ENCODE measurements at regions not wholly inside any gene's neighbourhood (a gene's known extent, or its start where the extent isn't known, plus 50 kb on each side); places are given as distances from the start of the nearest gene placed in this dataset.

DNA sequence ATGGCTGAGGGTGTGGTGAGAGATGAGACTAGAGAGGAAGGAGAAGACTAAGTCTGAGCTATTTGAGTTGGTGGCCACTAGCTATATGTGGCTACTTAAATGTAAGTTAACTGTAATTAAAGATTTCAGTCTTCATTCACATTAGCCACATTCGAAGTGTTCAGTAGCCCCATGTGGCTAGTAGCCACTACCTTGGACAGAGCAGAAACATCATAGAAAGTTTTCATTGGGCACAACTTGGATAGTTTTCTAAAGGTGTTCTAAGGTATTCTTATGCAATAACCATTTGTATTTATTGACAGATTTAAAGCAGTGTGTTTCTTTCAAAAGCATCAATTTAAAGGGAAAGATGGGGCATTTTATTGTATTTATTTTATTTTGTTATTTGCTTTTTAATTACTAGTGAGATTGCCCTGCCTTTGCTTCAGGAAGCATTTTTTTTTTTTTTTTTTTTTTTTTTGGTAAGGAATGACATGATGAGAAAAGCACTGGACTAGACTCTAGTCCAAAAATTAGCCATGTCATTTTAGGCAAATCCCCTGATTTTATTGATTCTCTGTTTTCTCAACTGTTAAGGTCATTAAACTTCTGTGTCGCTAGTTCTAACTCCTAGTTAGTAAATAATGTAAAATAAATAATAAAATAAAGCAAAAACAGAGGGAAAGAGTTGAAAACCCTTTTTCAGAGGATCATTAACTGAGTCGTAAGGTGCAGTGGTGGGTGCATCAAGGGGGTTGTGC, 153.0 kb upstream of the ROBO2 start:
- Histone ChIP-seq H3K27ac (ENCODE audit: low read length) (no peak overlapping the region), H3K27me3 (ENCODE audit: insufficient read depth, low read length) (no peaks in the 10 kb centered on the region), H3K9ac (ENCODE audit: low read depth, low read length) (no peak overlapping the region), H3K4me3 (ENCODE audit: low read length) (no peak overlapping the region), H3K9me3 (ENCODE audit: insufficient read depth, low read depth, low read length) (no peaks in the 10 kb centered on the region), H3K4me1 (ENCODE audit: insufficient read depth, low read length) (no peaks in the 10 kb centered on the region), H3K36me3 (ENCODE audit: insufficient read depth, low read depth, low read length) (no peaks in the 10 kb centered on the region)

DNA sequence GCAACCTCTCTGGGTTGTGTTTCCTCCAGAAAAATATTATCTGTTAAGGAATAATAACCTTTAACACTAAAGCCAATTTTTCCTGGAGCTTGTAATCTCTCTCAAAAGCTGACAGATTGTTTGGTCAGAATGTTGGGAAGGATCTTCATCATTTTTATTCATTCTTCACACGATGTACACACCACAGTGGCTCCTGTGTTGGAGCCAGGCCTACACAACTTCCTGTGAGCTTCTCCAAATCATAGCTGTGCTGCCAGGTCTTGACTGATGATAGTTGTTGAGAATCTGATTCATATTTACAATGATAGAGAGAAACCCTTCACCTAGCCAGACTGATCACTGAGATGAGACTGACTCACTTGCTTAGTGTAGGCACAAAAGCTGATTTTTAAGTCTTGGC, 151.0 kb upstream of the ROBO2 start:
- no peaks in the 10 kb centered on the region for H3K27me3 ChIP-seq (ENCODE audit: insufficient read depth, low read length)
- no peaks in the 10 kb centered on the region for H3K36me3 ChIP-seq (ENCODE audit: insufficient read depth, low read depth, low read length)
- no peak overlapping the region for H3K9ac ChIP-seq (ENCODE audit: low read depth, low read length)
- H3K9me3 ChIP-seq (ENCODE audit: insufficient read depth, low read depth, low read length) = no peaks in the 10 kb centered on the region
- H3K4me1 ChIP-seq (ENCODE audit: insufficient read depth, low read length) = no peaks in the 10 kb centered on the region
- H3K4me3 ChIP-seq (ENCODE audit: low read length) = no peak overlapping the region
- no peak overlapping the region for H3K27ac ChIP-seq (ENCODE audit: low read length)

DNA sequence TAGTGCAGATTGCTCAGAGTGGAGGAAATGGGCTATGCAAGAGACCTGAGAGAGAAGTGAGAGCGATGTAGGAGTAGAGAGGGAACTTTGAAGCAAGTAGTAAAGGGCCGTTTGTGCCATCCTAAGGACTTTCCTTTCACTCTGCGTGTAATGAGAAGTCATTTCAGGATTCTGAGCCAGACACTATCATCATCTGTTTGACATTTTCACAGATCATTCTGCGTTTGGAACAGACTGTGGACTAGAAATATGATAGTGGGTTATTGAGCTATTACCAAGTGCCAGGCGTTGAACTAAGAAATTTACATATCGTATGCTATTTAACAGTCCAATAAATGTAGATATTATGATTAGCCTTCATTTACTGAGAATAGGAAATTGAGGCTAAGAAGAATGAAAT, 150.0 kb upstream of the ROBO2 start:
- no peaks in the 10 kb centered on the region for H3K36me3 ChIP-seq (ENCODE audit: insufficient read depth, low read depth, low read length)
- H3K9me3 ChIP-seq (ENCODE audit: insufficient read depth, low read depth, low read length) = no peaks in the 10 kb centered on the region
- no peaks in the 10 kb centered on the region for H3K27me3 ChIP-seq (ENCODE audit: insufficient read depth, low read length)
- H3K4me3 ChIP-seq (ENCODE audit: low read length) = no peak overlapping the region
- H3K9ac ChIP-seq (ENCODE audit: low read depth, low read length) = no peak overlapping the region
- no peaks in the 10 kb centered on the region for H3K4me1 ChIP-seq (ENCODE audit: insufficient read depth, low read length)
- H3K27ac ChIP-seq (ENCODE audit: low read length) = no peak overlapping the region

DNA sequence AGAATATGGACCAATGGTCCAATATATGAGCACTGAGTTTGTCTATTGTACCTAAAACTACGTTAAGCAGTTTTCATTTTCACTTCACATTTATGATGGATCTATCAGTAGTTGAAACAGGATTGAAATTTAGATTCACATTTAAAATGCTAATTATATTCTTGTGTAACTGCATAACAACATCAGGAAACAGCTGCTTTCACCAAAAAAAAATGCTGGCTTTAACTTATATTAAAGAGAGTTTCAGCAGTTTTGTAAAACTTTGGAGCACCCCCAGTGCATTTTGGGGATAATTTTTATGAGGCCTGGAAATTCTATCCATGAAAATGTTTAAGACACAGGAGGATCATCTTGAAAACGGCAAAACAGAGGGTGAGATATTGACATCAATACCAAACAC, 142.8 kb upstream of the ROBO2 start:
- Histone ChIP-seq H3K4me3 (ENCODE audit: low read length) (no peak overlapping the region), H3K9me3 (ENCODE audit: insufficient read depth, low read depth, low read length) (no peaks in the 10 kb centered on the region), H3K4me1 (ENCODE audit: insufficient read depth, low read length) (no peaks in the 10 kb centered on the region), H3K27me3 (ENCODE audit: insufficient read depth, low read length) (no peaks in the 10 kb centered on the region), H3K36me3 (ENCODE audit: insufficient read depth, low read depth, low read length) (no peaks in the 10 kb centered on the region), H3K9ac (ENCODE audit: low read depth, low read length) (no peak overlapping the region), H3K27ac (ENCODE audit: low read length) (no peak overlapping the region)

DNA sequence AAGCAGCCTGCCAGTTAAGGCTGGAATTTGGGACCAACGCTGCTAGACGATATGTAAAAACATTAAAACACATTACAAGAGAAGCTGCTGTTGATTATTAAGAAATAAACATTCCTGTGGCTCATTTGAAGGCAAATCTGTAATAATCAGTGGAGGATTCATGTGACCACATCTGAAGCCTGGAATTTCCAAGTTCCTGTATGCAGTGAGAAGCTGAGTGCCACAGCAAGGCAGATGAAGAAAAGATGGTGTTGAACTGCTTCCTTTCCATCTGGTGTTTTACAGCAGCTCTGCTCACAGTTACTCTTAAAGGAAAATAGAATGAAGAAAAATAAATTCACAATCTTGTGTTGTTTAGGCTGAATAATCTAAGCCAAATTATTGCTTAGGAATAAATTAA, 139.3 kb upstream of the ROBO2 start:
- Histone ChIP-seq H3K9ac (ENCODE audit: low read depth, low read length) (no peak overlapping the region), H3K9me3 (ENCODE audit: insufficient read depth, low read depth, low read length) (no peaks in the 10 kb centered on the region), H3K4me3 (ENCODE audit: low read length) (no peak overlapping the region), H3K27me3 (ENCODE audit: insufficient read depth, low read length) (no peaks in the 10 kb centered on the region), H3K27ac (ENCODE audit: low read length) (no peak overlapping the region), H3K36me3 (ENCODE audit: insufficient read depth, low read depth, low read length) (no peaks in the 10 kb centered on the region), H3K4me1 (ENCODE audit: insufficient read depth, low read length) (no peaks in the 10 kb centered on the region)

DNA sequence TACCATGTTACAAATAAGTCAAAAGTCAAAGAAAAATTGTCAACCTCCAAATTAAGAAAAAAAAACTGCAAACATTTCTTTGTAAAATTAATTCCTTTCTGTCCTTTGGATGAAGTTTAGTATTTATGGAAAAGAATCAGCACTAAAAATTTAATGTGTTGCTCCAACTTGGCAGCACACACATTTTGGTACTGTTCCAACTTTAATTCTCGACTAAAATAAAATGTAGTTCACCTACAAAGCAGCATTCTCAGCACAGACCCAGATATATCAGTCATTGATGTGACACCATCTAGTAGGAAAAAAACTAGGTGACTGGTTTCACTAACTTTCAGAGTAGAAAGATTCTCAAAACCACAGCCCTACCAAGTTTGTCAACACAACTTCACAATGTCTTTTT, 131.7 kb upstream of the ROBO2 start:
- Histone ChIP-seq H3K27me3 (ENCODE audit: insufficient read depth, low read length) (no peaks in the 10 kb centered on the region), H3K27ac (ENCODE audit: low read length) (no peak overlapping the region), H3K4me3 (ENCODE audit: low read length) (no peak overlapping the region)

DNA sequence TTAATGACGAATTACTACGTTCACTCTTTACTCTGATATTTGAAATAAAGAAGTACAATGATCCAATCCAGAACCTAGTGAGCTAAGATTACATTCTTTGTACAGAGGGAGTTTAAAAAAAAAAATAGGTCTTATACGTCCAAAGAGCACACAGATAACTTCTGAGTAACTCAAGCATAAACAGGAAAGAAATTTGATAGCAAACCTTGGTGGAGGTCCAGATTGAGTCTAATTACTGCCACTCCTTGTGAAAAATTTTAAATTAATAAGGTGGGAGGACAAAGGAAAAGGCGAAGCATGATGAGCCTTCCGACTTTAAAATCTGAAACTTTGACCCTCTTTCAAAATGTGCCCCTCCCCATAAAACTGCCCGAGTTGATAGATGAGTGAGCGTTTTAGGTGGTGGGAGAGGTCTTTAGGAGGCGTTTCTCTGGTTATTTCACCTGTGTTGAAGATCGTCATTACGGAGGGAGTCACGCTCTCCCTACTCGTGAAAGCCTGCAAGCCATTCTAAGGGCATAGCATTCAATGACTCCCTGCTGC, 127.0 kb upstream of the ROBO2 start:
- no peaks in the 10 kb centered on the region for H3K36me3 ChIP-seq (ENCODE audit: insufficient read depth, low read depth, low read length)
- no peak overlapping the region for H3K4me3 ChIP-seq (ENCODE audit: low read length)
- no peaks in the 10 kb centered on the region for H3K27me3 ChIP-seq (ENCODE audit: insufficient read depth, low read length)
- H3K9ac ChIP-seq (ENCODE audit: low read depth, low read length) = no peak overlapping the region
- H3K27ac ChIP-seq (ENCODE audit: low read length) = no peak overlapping the region
- peaks cover 3% of the 10 kb centered on the region; the same call in 1 of the 2 replicates for H3K4me1 ChIP-seq (ENCODE audit: insufficient read depth, low read length)
- H3K9me3 ChIP-seq (ENCODE audit: insufficient read depth, low read depth, low read length) = no peaks in the 10 kb centered on the region

More for the DNA sequence above, 131.7 kb upstream of the ROBO2 start:
- no peaks in the 10 kb centered on the region for H3K4me1 ChIP-seq (ENCODE audit: insufficient read depth, low read length)
- no peaks in the 10 kb centered on the region for H3K9me3 ChIP-seq (ENCODE audit: insufficient read depth, low read depth, low read length)
- no peaks in the 10 kb centered on the region for H3K36me3 ChIP-seq (ENCODE audit: insufficient read depth, low read depth, low read length)
- H3K9ac ChIP-seq (ENCODE audit: low read depth, low read length) = no peak overlapping the region

DNA sequence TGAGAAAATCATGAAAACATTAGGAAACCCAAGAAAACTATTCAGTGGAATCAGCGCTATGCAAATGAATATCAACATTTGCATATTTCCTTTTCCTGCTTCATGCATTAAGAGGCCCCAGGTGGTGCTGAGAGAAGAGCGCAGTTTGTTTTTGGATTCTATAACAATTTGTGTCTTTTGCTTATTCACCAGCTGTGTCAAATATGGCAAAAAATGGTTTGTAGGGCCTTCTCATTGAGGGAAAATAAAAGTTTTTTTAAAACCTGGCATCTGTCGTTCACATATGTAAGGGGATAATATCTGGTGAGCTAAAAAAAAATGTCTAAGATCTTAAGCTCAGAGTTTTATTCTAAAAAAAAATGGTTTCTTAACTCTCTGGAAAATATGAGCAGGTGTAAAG, 122.5 kb upstream of the ROBO2 start:
- Histone ChIP-seq H3K36me3 (ENCODE audit: insufficient read depth, low read depth, low read length) (no peaks in the 10 kb centered on the region), H3K27ac (ENCODE audit: low read length) (no peak overlapping the region), H3K27me3 (ENCODE audit: insufficient read depth, low read length) (no peaks in the 10 kb centered on the region)

DNA sequence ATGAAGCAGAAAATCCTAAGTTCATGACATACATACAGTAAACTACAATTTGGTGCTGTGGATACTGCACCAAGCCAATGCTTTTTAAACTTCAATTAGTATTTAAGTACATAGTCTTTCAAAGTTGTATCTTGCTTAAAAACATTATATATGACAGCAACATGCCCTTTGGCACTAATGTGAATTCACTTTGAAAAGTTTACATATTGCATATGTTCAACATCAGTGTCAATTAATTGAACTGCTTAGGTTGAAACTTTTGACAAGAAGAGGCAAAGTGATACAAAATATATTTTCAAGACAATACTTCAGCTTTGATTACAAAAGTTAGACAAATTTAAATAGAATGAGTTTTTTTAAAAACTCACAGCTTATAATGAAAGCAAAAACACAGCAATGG, 119.4 kb upstream of the ROBO2 start:
- no peak overlapping the region for H3K9ac ChIP-seq (ENCODE audit: low read depth, low read length)
- no peaks in the 10 kb centered on the region for H3K36me3 ChIP-seq (ENCODE audit: insufficient read depth, low read depth, low read length)
- H3K9me3 ChIP-seq (ENCODE audit: insufficient read depth, low read depth, low read length) = no peaks in the 10 kb centered on the region

More for the DNA sequence above, 122.5 kb upstream of the ROBO2 start:
- H3K9ac ChIP-seq (ENCODE audit: low read depth, low read length) = no peak overlapping the region
- H3K4me3 ChIP-seq (ENCODE audit: low read length) = no peak overlapping the region
- H3K4me1 ChIP-seq (ENCODE audit: insufficient read depth, low read length) = peaks cover 3% of the 10 kb centered on the region; the same call in 1 of the 2 replicates
- H3K9me3 ChIP-seq (ENCODE audit: insufficient read depth, low read depth, low read length) = no peaks in the 10 kb centered on the region

DNA sequence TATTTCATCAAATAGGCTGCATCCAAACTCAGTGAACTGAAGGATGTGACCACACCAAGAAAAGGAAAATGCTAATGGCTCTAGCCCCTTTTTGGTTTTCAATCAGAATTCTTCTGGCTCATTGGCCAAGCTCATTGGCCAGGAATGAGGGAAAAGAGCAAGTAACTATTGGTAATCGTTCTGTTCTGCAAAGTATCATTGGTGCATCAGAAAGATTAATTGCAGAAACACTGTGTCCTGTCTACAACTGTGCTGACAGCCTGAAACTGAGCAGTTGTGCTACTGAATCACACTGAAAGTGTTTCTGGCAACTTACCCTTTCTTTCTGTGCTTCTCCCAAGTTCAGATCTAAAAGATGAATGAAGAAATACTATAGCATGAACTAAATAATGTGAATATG, 116.4 kb upstream of the ROBO2 start:
- H3K4me3 ChIP-seq (ENCODE audit: low read length) = no peak overlapping the region
- no peaks in the 10 kb centered on the region for H3K4me1 ChIP-seq (ENCODE audit: insufficient read depth, low read length)
- H3K27me3 ChIP-seq (ENCODE audit: insufficient read depth, low read length) = no peaks in the 10 kb centered on the region
- no peak overlapping the region for H3K27ac ChIP-seq (ENCODE audit: low read length)
- H3K9ac ChIP-seq (ENCODE audit: low read depth, low read length) = no peak overlapping the region
- H3K36me3 ChIP-seq (ENCODE audit: insufficient read depth, low read depth, low read length) = no peaks in the 10 kb centered on the region
- H3K9me3 ChIP-seq (ENCODE audit: insufficient read depth, low read depth, low read length) = no peaks in the 10 kb centered on the region

More for the DNA sequence above, 119.4 kb upstream of the ROBO2 start:
- no peaks in the 10 kb centered on the region for H3K27me3 ChIP-seq (ENCODE audit: insufficient read depth, low read length)
- no peak overlapping the region for H3K27ac ChIP-seq (ENCODE audit: low read length)
- no peak overlapping the region for H3K4me3 ChIP-seq (ENCODE audit: low read length)
- H3K4me1 ChIP-seq (ENCODE audit: insufficient read depth, low read length) = peaks cover 3% of the 10 kb centered on the region; the same call in 1 of the 2 replicates

DNA sequence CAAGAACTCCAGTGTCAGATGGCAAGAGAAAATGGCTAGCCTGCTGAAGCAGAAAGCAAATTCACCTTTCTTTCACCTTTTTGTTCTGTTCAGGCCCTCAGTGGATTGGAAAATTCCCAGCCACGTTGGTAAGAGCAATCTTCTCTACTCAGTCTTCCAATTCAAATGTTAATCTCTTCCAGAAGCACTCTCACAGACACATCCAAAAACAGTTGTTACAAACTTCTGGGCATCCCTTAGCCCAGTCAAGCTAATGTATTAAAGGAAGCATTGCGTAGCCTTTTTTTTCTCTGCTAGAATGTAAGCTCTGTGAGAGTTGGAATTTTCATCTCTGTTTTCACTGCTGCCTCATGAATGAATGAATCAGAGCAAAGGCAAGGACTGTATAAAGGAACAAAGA, 109.2 kb upstream of the ROBO2 start:
- H3K36me3 ChIP-seq (ENCODE audit: insufficient read depth, low read depth, low read length) = no peaks in the 10 kb centered on the region
- no peak overlapping the region for H3K9ac ChIP-seq (ENCODE audit: low read depth, low read length)
- no peak overlapping the region for H3K27ac ChIP-seq (ENCODE audit: low read length)
- no peaks in the 10 kb centered on the region for H3K27me3 ChIP-seq (ENCODE audit: insufficient read depth, low read length)
- no peaks in the 10 kb centered on the region for H3K9me3 ChIP-seq (ENCODE audit: insufficient read depth, low read depth, low read length)
- H3K4me1 ChIP-seq (ENCODE audit: insufficient read depth, low read length) = peaks cover 3% of the 10 kb centered on the region; the same call in 1 of the 2 replicates
- no peak overlapping the region for H3K4me3 ChIP-seq (ENCODE audit: low read length)

DNA sequence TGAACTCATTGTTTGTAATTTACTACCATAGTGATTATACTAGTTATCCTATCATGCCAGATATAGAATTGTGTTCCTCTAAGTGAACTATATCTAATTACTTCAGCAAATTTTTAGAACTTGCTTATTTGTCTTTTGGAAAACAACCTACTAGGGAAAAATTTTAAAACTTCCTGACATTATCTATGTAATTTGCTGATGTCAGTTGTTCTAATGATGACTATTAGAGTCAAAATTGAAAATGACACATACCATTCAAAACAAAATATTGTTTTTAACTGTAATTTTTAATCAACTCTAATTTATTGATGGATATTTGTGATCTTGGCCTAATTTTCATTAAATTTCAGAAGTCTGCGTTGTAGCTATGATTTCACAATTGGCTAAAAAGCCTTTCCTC, 106.7 kb upstream of the ROBO2 start:
- H3K36me3 ChIP-seq (ENCODE audit: insufficient read depth, low read depth, low read length) = no peaks in the 10 kb centered on the region
- no peak overlapping the region for H3K4me3 ChIP-seq (ENCODE audit: low read length)
- H3K4me1 ChIP-seq (ENCODE audit: insufficient read depth, low read length) = peaks cover 3% of the 10 kb centered on the region; the same call in 1 of the 2 replicates
- H3K27ac ChIP-seq (ENCODE audit: low read length) = no peak overlapping the region
- no peak overlapping the region for H3K9ac ChIP-seq (ENCODE audit: low read depth, low read length)
- H3K27me3 ChIP-seq (ENCODE audit: insufficient read depth, low read length) = no peaks in the 10 kb centered on the region
- no peaks in the 10 kb centered on the region for H3K9me3 ChIP-seq (ENCODE audit: insufficient read depth, low read depth, low read length)

Measured in iPS-20b (cell line).